ENCODE measurements at regions not wholly inside any gene's neighbourhood (a gene's known extent, or its start where the extent isn't known, plus 50 kb on each side); places are given as distances from the start of the nearest gene placed in this dataset.

DNA sequence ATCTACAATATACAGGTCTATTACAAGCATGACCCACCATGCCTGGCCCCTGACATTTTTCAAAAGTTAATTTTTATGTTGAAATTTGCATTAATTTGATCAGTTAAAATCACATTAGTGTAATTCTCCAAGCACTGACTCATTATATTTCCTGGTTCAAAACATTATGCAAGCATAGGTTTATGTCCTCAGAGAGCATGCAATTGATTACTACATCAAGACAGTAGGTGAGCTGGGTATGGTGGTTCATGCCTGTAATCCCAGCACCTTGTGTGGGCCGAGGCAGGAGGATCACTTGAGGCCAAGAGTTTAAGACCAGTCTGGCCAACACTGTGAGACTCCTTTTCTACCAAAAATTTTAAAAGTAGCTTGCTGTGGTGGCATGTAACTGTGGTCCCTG is 248.8 kb upstream of the KLHL1 start:
- TF ChIP-seq, protein P1, sequence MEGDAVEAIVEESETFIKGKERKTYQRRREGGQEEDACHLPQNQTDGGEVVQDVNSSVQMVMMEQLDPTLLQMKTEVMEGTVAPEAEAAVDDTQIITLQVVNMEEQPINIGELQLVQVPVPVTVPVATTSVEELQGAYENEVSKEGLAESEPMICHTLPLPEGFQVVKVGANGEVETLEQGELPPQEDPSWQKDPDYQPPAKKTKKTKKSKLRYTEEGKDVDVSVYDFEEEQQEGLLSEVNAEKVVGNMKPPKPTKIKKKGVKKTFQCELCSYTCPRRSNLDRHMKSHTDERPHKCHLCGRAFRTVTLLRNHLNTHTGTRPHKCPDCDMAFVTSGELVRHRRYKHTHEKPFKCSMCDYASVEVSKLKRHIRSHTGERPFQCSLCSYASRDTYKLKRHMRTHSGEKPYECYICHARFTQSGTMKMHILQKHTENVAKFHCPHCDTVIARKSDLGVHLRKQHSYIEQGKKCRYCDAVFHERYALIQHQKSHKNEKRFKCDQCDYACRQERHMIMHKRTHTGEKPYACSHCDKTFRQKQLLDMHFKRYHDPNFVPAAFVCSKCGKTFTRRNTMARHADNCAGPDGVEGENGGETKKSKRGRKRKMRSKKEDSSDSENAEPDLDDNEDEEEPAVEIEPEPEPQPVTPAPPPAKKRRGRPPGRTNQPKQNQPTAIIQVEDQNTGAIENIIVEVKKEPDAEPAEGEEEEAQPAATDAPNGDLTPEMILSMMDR (IDR thresholded peaks at IDR 0.05; ENCODE audit: unreplicated experiment), result no peak
- Mint-ChIP-seq H3K36me3 (ENCODE audit: insufficient read depth, unreplicated experiment) (no peaks in the 10 kb centered on the region), H3K27ac (ENCODE audit: unreplicated experiment) (no peak overlapping the region), H3K9me3 (ENCODE audit: low read depth, unreplicated experiment) (no peaks in the 10 kb centered on the region), H3K4me1 (ENCODE audit: low read depth, unreplicated experiment) (no peaks in the 10 kb centered on the region), H3K4me3 (ENCODE audit: low read depth, unreplicated experiment) (no peak overlapping the region), H3K27me3 (ENCODE audit: unreplicated experiment) (no peaks in the 10 kb centered on the region)
- CTCF ChIA-PET, result no interaction called here
- intact Hi-C loops (cut with micrococcal nuclease; ENCODE audit: unreplicated experiment), result no loop called here
- no peak for DNase-seq
- no TSS peak for BruUV-seq (replicated peaks)

DNA sequence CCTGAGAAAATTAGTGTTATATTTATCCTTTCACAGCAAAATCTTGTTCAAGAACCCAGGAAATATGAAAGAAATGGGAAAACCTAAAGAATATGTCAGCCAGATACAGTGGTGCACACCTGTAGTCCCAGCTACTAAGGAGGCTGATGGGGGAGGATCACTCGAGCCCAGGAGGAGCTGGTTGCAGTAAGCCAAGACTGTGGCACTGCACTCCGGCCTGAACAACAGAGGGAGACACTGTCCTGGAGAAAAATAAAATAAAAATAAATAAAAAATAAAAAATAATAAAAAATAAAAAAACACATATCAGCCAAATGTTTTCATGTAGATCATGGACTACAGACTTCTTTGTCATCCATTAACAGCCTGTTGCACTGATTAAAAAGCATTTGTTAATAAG is 244.8 kb upstream of the KLHL1 start:
- Mint-ChIP-seq H3K9me3 (ENCODE audit: low read depth, unreplicated experiment) (no peaks in the 10 kb centered on the region), H3K4me3 (ENCODE audit: low read depth, unreplicated experiment) (no peak overlapping the region), H3K27me3 (ENCODE audit: unreplicated experiment) (no peaks in the 10 kb centered on the region), H3K4me1 (ENCODE audit: low read depth, unreplicated experiment) (no peaks in the 10 kb centered on the region), H3K27ac (ENCODE audit: unreplicated experiment) (no peak overlapping the region), H3K36me3 (ENCODE audit: insufficient read depth, unreplicated experiment) (no peaks in the 10 kb centered on the region)
- CTCF ChIA-PET, result no interaction called here
- BruUV-seq (replicated peaks), result no TSS peak
- TF ChIP-seq, protein P1 (IDR thresholded peaks at IDR 0.05; ENCODE audit: unreplicated experiment), result no peak
- DNase-seq, result no peak
- intact Hi-C loops (cut with micrococcal nuclease; ENCODE audit: unreplicated experiment), result no loop called here

DNA sequence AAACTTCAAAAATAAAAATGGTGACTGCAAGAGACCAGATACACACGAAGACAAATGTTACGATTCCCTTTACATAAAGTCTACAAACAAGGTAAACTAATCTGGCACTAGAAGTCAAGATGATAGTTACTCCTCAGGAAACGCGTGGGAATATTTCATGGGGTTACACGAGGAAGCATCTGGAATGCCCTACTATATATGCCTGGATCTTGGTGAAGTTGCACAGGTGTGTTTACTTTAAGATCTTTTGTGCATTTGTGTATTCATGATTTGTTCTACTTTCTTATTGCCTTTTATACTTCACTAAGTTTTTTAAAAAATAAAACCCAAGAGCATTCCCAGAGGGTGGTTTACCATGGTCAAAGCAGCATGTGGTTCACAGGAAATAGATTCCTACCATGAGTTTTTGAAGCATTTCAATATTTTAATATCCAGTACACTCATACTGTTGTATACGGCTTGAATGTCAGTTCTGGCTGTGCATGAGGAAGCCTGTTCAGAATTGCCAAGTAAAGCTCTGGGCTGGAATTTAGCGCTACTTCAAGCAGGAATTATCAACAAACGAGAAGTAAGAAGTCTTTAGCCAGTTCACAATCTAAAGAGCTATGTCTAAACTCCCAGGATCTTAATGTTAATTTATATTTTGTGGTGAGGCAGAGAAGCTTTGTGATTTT is 239.8 kb upstream of the KLHL1 start:
- Mint-ChIP-seq H3K36me3 (ENCODE audit: insufficient read depth, unreplicated experiment) (no peaks in the 10 kb centered on the region), H3K27me3 (ENCODE audit: unreplicated experiment) (no peaks in the 10 kb centered on the region), H3K27ac (ENCODE audit: unreplicated experiment) (no peak overlapping the region), H3K4me1 (ENCODE audit: low read depth, unreplicated experiment) (no peaks in the 10 kb centered on the region), H3K4me3 (ENCODE audit: low read depth, unreplicated experiment) (no peak overlapping the region), H3K9me3 (ENCODE audit: low read depth, unreplicated experiment) (no peaks in the 10 kb centered on the region)
- TF ChIP-seq, protein P1 (IDR thresholded peaks at IDR 0.05; ENCODE audit: unreplicated experiment), result no peak
- CTCF ChIA-PET, result no interaction called here
- DNase-seq, result no peak
- intact Hi-C loops (cut with micrococcal nuclease; ENCODE audit: unreplicated experiment), result no loop called here
- BruUV-seq (replicated peaks), result no TSS peak

DNA sequence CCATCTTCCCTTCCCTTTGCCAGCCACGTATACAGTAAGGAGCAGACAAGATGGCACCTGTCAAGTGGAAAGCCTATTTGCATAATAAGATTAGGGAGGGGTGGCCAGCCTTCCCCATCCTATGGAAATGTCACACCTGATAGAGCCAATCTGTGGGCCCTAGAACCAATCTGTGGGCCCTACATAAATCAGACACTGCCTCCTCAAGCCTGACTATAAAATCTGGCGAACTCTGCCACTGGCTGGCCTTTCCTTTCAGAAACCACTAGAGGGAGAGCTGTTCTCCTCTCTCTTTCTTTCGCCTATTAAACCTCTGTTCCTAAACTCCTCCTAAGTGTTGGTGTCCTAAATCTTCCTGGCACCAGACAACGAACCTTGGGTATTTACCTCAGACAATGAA is 231.5 kb upstream of the KLHL1 start:
- Mint-ChIP-seq H3K27ac (ENCODE audit: unreplicated experiment) (no peak overlapping the region), H3K4me3 (ENCODE audit: low read depth, unreplicated experiment) (no peak overlapping the region), H3K4me1 (ENCODE audit: low read depth, unreplicated experiment) (no peaks in the 10 kb centered on the region), H3K36me3 (ENCODE audit: insufficient read depth, unreplicated experiment) (no peaks in the 10 kb centered on the region), H3K9me3 (ENCODE audit: low read depth, unreplicated experiment) (no peaks in the 10 kb centered on the region), H3K27me3 (ENCODE audit: unreplicated experiment) (no peaks in the 10 kb centered on the region)
- BruUV-seq (replicated peaks), result no TSS peak
- no peak for DNase-seq
- CTCF ChIA-PET, result no interaction called here
- intact Hi-C loops (cut with micrococcal nuclease; ENCODE audit: unreplicated experiment), result loop anchor here (10.0 kb wide), 1 partner anchor 225 kb away; no protein-coding TSS in a partner anchor
- TF ChIP-seq, protein P1 (IDR thresholded peaks at IDR 0.05; ENCODE audit: unreplicated experiment), result no peak

All from Calu3 (cell line).